ENCODE measurements at regions not wholly inside any gene's neighbourhood (a gene's known extent, or its start where the extent isn't known, plus 50 kb on each side); places are given as distances from the start of the nearest gene placed in this dataset.

- Histone ChIP-seq H3K9ac (replicated peaks in 1 of 4; ENCODE audit: extremely low read depth in 1 of 4, low read depth in 3 of 4, low read length in 3 of 4) (no peak overlapping the region), H3K56ac (replicated peaks; ENCODE audit: insufficient read length, low read depth, low read length) (no peak overlapping the region), H4K91ac (replicated peaks; ENCODE audit: insufficient read length, low read length) (no peak overlapping the region), H3K79me2 (ENCODE audit: control insufficient read depth in 1 of 2, insufficient read depth in 2 of 2, low read length in 2 of 2) (no peaks in the 10 kb centered on the region), H2BK5ac (ENCODE audit: low read depth, low read length) (no peak overlapping the region), H3K18ac (ENCODE audit: extremely low read depth, low read length) (no peak overlapping the region), H2AK5ac (ENCODE audit: low read depth, low read length) (no peak overlapping the region), H3K27ac (ENCODE audit: low read depth, low read length) (no peak overlapping the region), H3K23me2 (ENCODE audit: low read depth, low read length) (no peaks in the 10 kb centered on the region), H3K9me3 (ENCODE audit: insufficient read depth in 2 of 2, low read depth in 1 of 2, low read length in 1 of 2) (no peaks in the 10 kb centered on the region), H2BK120ac (replicated peaks; ENCODE audit: low read depth, low read length) (no peak overlapping the region), H3K4me1 (replicated peaks in 1 of 4; ENCODE audit: control insufficient read depth in 3 of 4, insufficient read depth in 4 of 4, low read length in 3 of 4) (no peaks in the 10 kb centered on the region), H2BK12ac (ENCODE audit: low read depth, low read length) (no peak overlapping the region), H4K20me1 (replicated peaks in 1 of 2; ENCODE audit: control insufficient read depth in 1 of 2, insufficient read depth in 2 of 2, low read length in 2 of 2) (no peaks in the 10 kb centered on the region), H2BK20ac (ENCODE audit: low read length) (no peak overlapping the region), H2AFZ (ENCODE audit: low read length) (no peak overlapping the region), H3K14ac (ENCODE audit: insufficient read length) (no peak overlapping the region), H3K23ac (ENCODE audit: insufficient read length) (no peak overlapping the region), H4K5ac (ENCODE audit: insufficient read length, low read depth, low read length) (no peak overlapping the region), H3K79me1 (ENCODE audit: low read depth, low read length) (no peaks in the 10 kb centered on the region), H3K4me3 (ENCODE audit: extremely low read depth in 1 of 4, insufficient read depth in 2 of 4, low read depth in 3 of 4, low read length in 4 of 4) (no peak overlapping the region), H4K8ac (ENCODE audit: extremely low read depth, insufficient read depth, low read length) (no peak overlapping the region), H3K4me2 (ENCODE audit: insufficient read depth in 1 of 2, low read depth in 2 of 2, low read length in 2 of 2) (no peak overlapping the region), H3K4ac (replicated peaks; ENCODE audit: insufficient read length, low read depth, low read length) (no peak overlapping the region), H3K36me3 (ENCODE audit: control insufficient read depth in 2 of 4, insufficient read depth in 4 of 4, low read length in 3 of 4) (no peaks in the 10 kb centered on the region), H2BK15ac (ENCODE audit: low read length) (no peak overlapping the region), H3K27me3 (replicated peaks in 1 of 4; ENCODE audit: control insufficient read depth in 3 of 4, extremely low read depth in 1 of 4, insufficient read depth in 3 of 4, low read length in 3 of 4) (no peaks in the 10 kb centered on the region)
- WGBS, 2 experiments (ENCODE audit: extremely low coverage in 1 of 2, insufficient coverage in 1 of 2, insufficient read length in 1 of 2, insufficient replicate concordance in 2 of 2, low coverage in 1 of 2, low lambda C conversion rate in 2 of 2, missing lambda C conversion rate in 1 of 2): 81% methylated on average over 1 of the region's 1 CpG; no CpG with 5 or more reads in 1 of the 2 experiments
- ChIA-PET POLR2A (ENCODE audit: partially characterized antibody) (no interaction called here), CTCF (ENCODE audit: partially characterized antibody) (no interaction called here)
- TF ChIP-seq YY1 (IDR thresholded peaks at IDR 0.05; ENCODE audit: low read depth, low read length) (no peak), SP4 (IDR thresholded peaks at IDR 0.05; ENCODE audit: low read length) (no peak), MAFK (IDR thresholded peaks at IDR 0.05; ENCODE audit: low read depth, low read length) (no peak), POLR2AphosphoS5 (IDR thresholded peaks at IDR 0.05; ENCODE audit: low read depth, low read length) (no peak), SP1 (IDR thresholded peaks at IDR 0.05; ENCODE audit: low read depth, low read length) (no peak)
- no peak for FAIRE-seq
- no peak for DNase-seq (ENCODE audit: low read depth in 1 of 2, low spot score in 2 of 2)
Measured at GRCh38 chr5:93904917-93905316, 163.5 kb upstream of the POU5F2 start.

All from H1 (cell line).